ENCODE measurements at regions not wholly inside any gene's neighbourhood (a gene's known extent, or its start where the extent isn't known, plus 50 kb on each side); places are given as distances from the start of the nearest gene placed in this dataset.

- H3K27me3 ChIP-seq (ENCODE audit: control insufficient read depth in 1 of 2, insufficient read depth in 2 of 2, low read length in 2 of 2): no peaks in the 10 kb centered on the region; a peak in 1 of 5 replicates
- H3K27ac ChIP-seq (ENCODE audit: extremely low read length, insufficient read depth, low read length): no peak overlapping the region
- ATAC-seq (no peak), FAIRE-seq (no peak), DNase-seq (ENCODE audit: low spot score) (no peak)
- no peaks in the 10 kb centered on the region for H3K9me3 ChIP-seq (ENCODE audit: low read length)
- in situ Hi-C loops (cut with HindIII; ENCODE audit: extremely low pct_ligation_motif_present, low pct_unique_long_range_greater_than_20kb): no loop called here
- H3K36me3 ChIP-seq (replicated peaks in 1 of 2; ENCODE audit: control insufficient read depth in 1 of 2, insufficient read depth in 2 of 2, low read length in 2 of 2): no peaks in the 10 kb centered on the region
- no peak overlapping the region for H3K4me2 ChIP-seq (ENCODE audit: low read depth, low read length)
- no peak overlapping the region for H2AFZ ChIP-seq (ENCODE audit: low read length)
- H3K4me1 ChIP-seq (ENCODE audit: insufficient read depth, low read length): no peaks in the 10 kb centered on the region
- H3K4me3 ChIP-seq (replicated peaks in 1 of 3; ENCODE audit: insufficient read depth in 1 of 3, low read depth in 2 of 3, low read length in 3 of 3): no peak overlapping the region
- BruUV-seq (replicated peaks): no TSS peak
- no peak overlapping the region for H3K9ac ChIP-seq (ENCODE audit: insufficient read depth, low read depth, low read length)
- ChIA-PET CTCF (ENCODE audit: low intra/inter-chr PET ratio, low total read pairs) (no interaction called here), POLR2A (no interaction called here)
- H3K79me2 ChIP-seq (ENCODE audit: insufficient read depth, low read length): no peaks in the 10 kb centered on the region
- 8% methylated on average over 4 of the region's 4 CpGs for WGBS (ENCODE audit: low lambda C conversion rate)
- H4K20me1 ChIP-seq (ENCODE audit: insufficient read depth, low read length): no peaks in the 10 kb centered on the region
- TF ChIP-seq TOE1 (CRISPR knock-in tag; IDR thresholded peaks at IDR 0.05): no peak
- TF ChIP-seq GRHL1 (CRISPR knock-in tag; conservative IDR thresholded peaks at IDR 0.05): no peak
- TF ChIP-seq ZNF580 (CRISPR knock-in tag; IDR thresholded peaks at IDR 0.05; ENCODE audit: borderline replicate concordance, low read depth): no peak
- no peak for TF ChIP-seq HOXA9 (CRISPR knock-in tag; IDR thresholded peaks at IDR 0.05; ENCODE audit: borderline replicate concordance)
- TF ChIP-seq MATR3 (CRISPR knock-in tag; IDR thresholded peaks at IDR 0.05): no peak
- no peak for TF ChIP-seq ZNF121 (CRISPR knock-in tag; IDR thresholded peaks at IDR 0.05)
- TF ChIP-seq HINFP (CRISPR knock-in tag; IDR thresholded peaks at IDR 0.05; ENCODE audit: low read depth): no peak
- no peak for TF ChIP-seq MEIS1 (CRISPR knock-in tag; IDR thresholded peaks at IDR 0.05; ENCODE audit: borderline replicate concordance)
- TF ChIP-seq ETV6 (CRISPR knock-in tag; conservative IDR thresholded peaks at IDR 0.05): no peak
- no peak for TF ChIP-seq ARNT (IDR thresholded peaks at IDR 0.05)
- no peak for TF ChIP-seq ZNF264 (CRISPR knock-in tag; IDR thresholded peaks at IDR 0.05)
- no peak for TF ChIP-seq PHF21A (CRISPR knock-in tag; IDR thresholded peaks at IDR 0.05)
- TF ChIP-seq TMF1 (CRISPR knock-in tag; IDR thresholded peaks at IDR 0.05; ENCODE audit: low read depth): no peak
- TF ChIP-seq ZNF646 (CRISPR knock-in tag; IDR thresholded peaks at IDR 0.05): no peak
- TF ChIP-seq BORCS8-MEF2B (CRISPR knock-in tag; IDR thresholded peaks at IDR 0.05): no peak
- TF ChIP-seq ZNF839 (CRISPR knock-in tag; IDR thresholded peaks at IDR 0.05; ENCODE audit: borderline replicate concordance): no peak
- no peak for TF ChIP-seq HOXA7 (CRISPR knock-in tag; IDR thresholded peaks at IDR 0.05)
- intact Hi-C loops (cut with micrococcal nuclease; ENCODE audit: unreplicated experiment): no loop called here
Observed at GRCh38 chr11:13883042-13883441, 79.5 kb upstream of the SPON1 start.
